GM23338 (cell line): ENCODE measurements at regions not wholly inside any gene's neighbourhood (a gene's known extent, or its start where the extent isn't known, plus 50 kb on each side); places are given as distances from the start of the nearest gene placed in this dataset.

ENCODE experiments used
- ATAC-seq: fragments of 200-7000 bp; cut with Tn5 transposase; 3 replicates; pipeline ENCODE4 v1.9.1; 2020
- DNase-seq: peaks from one replicate; pipeline ENCODE4 v3.0.0-alpha.2; 2015; ENCODE audit warnings: low spot score
- H2AFZ ChIP-seq: fragments of 200-600 bp; sonication (generic); 2 replicates; pipeline ENCODE4 v1.8.0; 2016; ENCODE audit warnings: antibody characterized with exemption, mild to moderate bottlenecking, moderate library complexity
- H3F3A ChIP-seq: fragments of 200-600 bp; sonication (generic); replicated peaks from 2 replicates; pipeline ENCODE4 v1.8.0; 2017; ENCODE audit warnings: antibody characterized with exemption, mixed run types, low read depth
- H3K27ac ChIP-seq: fragments of 200-600 bp; sonication (generic); 2 replicates; pipeline ENCODE4 v1.6.1; 2016; ENCODE audit warnings: low read depth
- H3K27me3 ChIP-seq: fragments of 200-600 bp; sonication (generic); 2 replicates; pipeline ENCODE4 v1.8.0; 2016; ENCODE audit warnings: mild to moderate bottlenecking, mixed run types, moderate library complexity; ENCODE audit not compliant: insufficient read depth
- H3K36me3 ChIP-seq: fragments of 200-600 bp; sonication (generic); 2 replicates; pipeline ENCODE4 v1.8.0; 2016; ENCODE audit warnings: mild to moderate bottlenecking; ENCODE audit not compliant: insufficient read depth
- H3K4me1 ChIP-seq: fragments of 200-600 bp; sonication (generic); 2 replicates; pipeline ENCODE4 v1.8.0; 2016; ENCODE audit warnings: mild to moderate bottlenecking, moderate library complexity; ENCODE audit not compliant: insufficient read depth
- H3K4me2 ChIP-seq: fragments of 200-600 bp; sonication (generic); 2 replicates; pipeline ENCODE4 v1.7.1; 2017; ENCODE audit warnings: mixed run types
- H3K4me3 ChIP-seq: fragments of 200-600 bp; sonication (generic); 2 replicates; pipeline ENCODE4 v1.6.1; 2016; ENCODE audit warnings: mixed run types
- H3K79me2 ChIP-seq: fragments of 200-600 bp; sonication (generic); replicated peaks from 2 replicates; pipeline ENCODE4 v1.8.0; 2017; ENCODE audit warnings: mild to moderate bottlenecking; ENCODE audit not compliant: insufficient read depth
- H3K9me2 ChIP-seq: fragments of 200-600 bp; sonication (generic); 2 replicates; pipeline ENCODE4 v1.8.0; 2017; ENCODE audit not compliant: insufficient read depth
- H4K20me1 ChIP-seq: fragments of 200-600 bp; sonication (generic); replicated peaks from 2 replicates; pipeline ENCODE4 v1.8.0; 2017; ENCODE audit warnings: mild to moderate bottlenecking; ENCODE audit not compliant: insufficient read depth
- H3K27ac Mint-ChIP-seq: 2 replicates; pipeline ENCODE4 v1.8.0; 2020; ENCODE audit warnings: inconsistent platforms, mild to moderate bottlenecking, moderate library complexity, mixed read lengths
- H3K27me3 Mint-ChIP-seq: 3 replicates; pipeline ENCODE4 v1.8.0; 2022; ENCODE audit warnings: low read depth, mild to moderate bottlenecking, moderate library complexity, mixed read lengths, inconsistent platforms; ENCODE audit not compliant: insufficient read depth, poor library complexity
- H3K36me3 Mint-ChIP-seq: 3 replicates; pipeline ENCODE4 v1.8.0; 2021; ENCODE audit warnings: low read depth, mild to moderate bottlenecking, inconsistent platforms, moderate library complexity, mixed read lengths
- H3K4me1 Mint-ChIP-seq: 3 replicates; pipeline ENCODE4 v1.8.0; 2020; ENCODE audit warnings: mild to moderate bottlenecking, inconsistent platforms, mixed read lengths
- H3K4me3 Mint-ChIP-seq: 3 replicates; pipeline ENCODE4 v1.8.0; 2021; ENCODE audit warnings: moderate library complexity, mild to moderate bottlenecking, inconsistent platforms, mixed read lengths
- H3K9me3 Mint-ChIP-seq: 3 replicates; pipeline ENCODE4 v1.8.0; 2020; ENCODE audit warnings: moderate library complexity, mild to moderate bottlenecking, inconsistent platforms, mixed read lengths
- CTCF ChIP-seq, 2 experiments: fragments of 200-600 bp in 1 of 2; sonication (generic) in 1 of 2; conservative IDR thresholded peaks; 2 replicates each; pipeline versions ENCODE4 v1.5.1 to v1.6.1; 2016 to 2017; ENCODE audit warnings: antibody characterized with exemption in 2 of 2, low read depth in 2 of 2, mild to moderate bottlenecking in 2 of 2, moderate library complexity in 1 of 2
- ETS1 ChIP-seq: IDR thresholded peaks from 2 replicates; pipeline ENCODE4 v1.6.1; 2016; ENCODE audit warnings: antibody characterized with exemption
- EZH2 ChIP-seq: fragments of 200-600 bp; sonication (generic); IDR thresholded peaks from one replicate; pipeline ENCODE4 v1.8.0; 2017; ENCODE audit warnings: antibody characterized with exemption, mild to moderate bottlenecking, low read depth; ENCODE audit not compliant: unreplicated experiment
- EZH2phosphoT487 ChIP-seq: fragments of 200-600 bp; sonication (generic); IDR thresholded peaks from one replicate; pipeline ENCODE4 v1.8.1; 2018; ENCODE audit warnings: antibody characterized with exemption; ENCODE audit not compliant: unreplicated experiment
- POLR2AphosphoS5 ChIP-seq: IDR thresholded peaks from 2 replicates; pipeline ENCODE4 v1.6.1; 2016; ENCODE audit warnings: antibody characterized with exemption, low read depth
- REST ChIP-seq: IDR thresholded peaks from one replicate; pipeline ENCODE4 v1.6.1; 2018; ENCODE audit warnings: antibody characterized with exemption; ENCODE audit not compliant: unreplicated experiment
- ZNF331 ChIP-seq: fragments of 250-450 bp; sonication (Bioruptor Pico); IDR thresholded peaks from 2 replicates; pipeline ENCODE4 v1.5.0; 2020; ENCODE audit warnings: low read depth, mild to moderate bottlenecking, moderate library complexity
- ZNF462 ChIP-seq: fragments of 250-450 bp; sonication (Bioruptor Pico); IDR thresholded peaks from 2 replicates; pipeline ENCODE4 v1.5.0; 2020; ENCODE audit warnings: mild to moderate bottlenecking, moderate library complexity

GRCh38 chr12:105640761-105641160 lies 310.3 kb downstream of the C12orf75 start (continued):
- TF ChIP-seq ETS1 = no peak
- TF ChIP-seq POLR2AphosphoS5 = no peak
- no peak for TF ChIP-seq REST
- no peak for TF ChIP-seq ZNF331 (CRISPR knock-in tag)
- TF ChIP-seq CTCF (conservative IDR thresholded peaks at IDR 0.05; ENCODE audit: low read depth in 2 of 2) = no peak
- TF ChIP-seq EZH2 = no peak

GRCh38 chr12:105641749-105642148 lies 311.3 kb downstream of the C12orf75 start:
- ATAC-seq = no peak
- no peak overlapping the region for H3K4me3 Mint-ChIP-seq

More at GRCh38 chr12:105641749-105642148, 311.3 kb downstream of the C12orf75 start:
- Mint-ChIP-seq H3K27ac (no peak overlapping the region), H3K4me1 (peaks cover 6% of the 10 kb centered on the region; the same call in 1 of the 3 replicates), H3K9me3 (peaks cover 20% of the 10 kb centered on the region), H3K27me3 (peaks cover 3% of the 10 kb centered on the region), H3K36me3 (peaks cover 13% of the 10 kb centered on the region)
- Histone ChIP-seq H3K79me2 (no peaks in the 10 kb centered on the region), H3K4me2 (no peak overlapping the region), H3K9me2 (0 out of 2 replicates have a peak, but pooled peaks cover 9% of the 10 kb centered on the region), H3K4me3 (no peak overlapping the region), H4K20me1 (no peaks in the 10 kb centered on the region), H3K4me1 (no peaks in the 10 kb centered on the region), H3F3A (no peaks in the 10 kb centered on the region), H3K27ac (no peak overlapping the region), H3K36me3 (peaks cover 5% of the 10 kb centered on the region; the same call in 1 of the 2 replicates), H3K27me3 (no peaks in the 10 kb centered on the region), H2AFZ (peak overlapping the region; percentile 10; the same call in 1 of the 2 replicates)
- TF ChIP-seq CTCF (conservative IDR thresholded peaks at IDR 0.05; ENCODE audit: low read depth in 2 of 2) (peak in 1 of 2 experiments; percentile 42; a peak in 2 of 4 replicates), ZNF462 (CRISPR knock-in tag) (no peak), EZH2phosphoT487 (no peak)
- no peak for DNase-seq
